Epidermal melanocyte (primary cell): ENCODE measurements at regions not wholly inside any gene's neighbourhood (a gene's known extent, or its start where the extent isn't known, plus 50 kb on each side); places are given as distances from the start of the nearest gene placed in this dataset.

ENCODE experiments used
- DNase-seq: peaks from one replicate; pipeline ENCODE4 v3.0.0; 2011; ENCODE audit warnings: low spot score; ENCODE audit not compliant: insufficient read length

DNA sequence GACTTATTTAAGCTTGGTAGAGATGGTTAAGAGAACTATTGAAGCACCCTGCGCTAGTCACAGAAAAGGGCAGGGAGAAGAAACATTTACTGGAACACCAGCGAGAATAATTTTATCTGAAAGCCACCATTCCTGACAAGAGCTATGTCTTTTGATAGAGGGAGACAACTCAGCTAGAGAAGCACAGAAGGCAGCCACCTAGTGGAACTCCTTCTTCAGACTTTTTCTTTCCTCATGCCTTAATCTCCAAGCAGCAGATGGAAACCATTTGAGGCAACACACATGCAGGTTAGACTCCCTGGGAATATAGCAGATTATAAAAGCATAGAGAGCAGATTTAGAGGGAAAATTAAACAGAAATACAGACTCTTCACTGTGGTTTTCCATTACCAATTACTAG, 813.4 kb downstream of the SLITRK6 start:
- no peak for DNase-seq

DNA sequence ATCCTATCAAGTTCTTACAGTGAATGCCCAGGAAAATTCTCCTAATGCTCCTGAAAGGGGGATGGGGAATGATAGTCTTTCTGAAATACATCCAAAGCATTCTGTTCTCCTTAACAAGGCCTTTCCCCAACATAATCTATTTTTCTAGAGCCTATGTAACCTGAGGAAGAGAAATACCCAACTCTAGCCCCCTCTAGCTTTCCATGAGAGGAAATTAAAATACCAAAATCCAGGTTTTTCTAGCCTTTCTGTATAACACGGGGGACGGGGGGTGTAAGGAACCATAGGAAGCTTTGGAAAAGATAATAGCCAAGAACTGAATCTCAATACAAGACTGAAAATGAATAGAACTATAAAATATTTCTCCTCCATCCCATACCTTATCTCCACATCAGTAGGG, 815.9 kb downstream of the SLITRK6 start:
- no peak for DNase-seq

DNA sequence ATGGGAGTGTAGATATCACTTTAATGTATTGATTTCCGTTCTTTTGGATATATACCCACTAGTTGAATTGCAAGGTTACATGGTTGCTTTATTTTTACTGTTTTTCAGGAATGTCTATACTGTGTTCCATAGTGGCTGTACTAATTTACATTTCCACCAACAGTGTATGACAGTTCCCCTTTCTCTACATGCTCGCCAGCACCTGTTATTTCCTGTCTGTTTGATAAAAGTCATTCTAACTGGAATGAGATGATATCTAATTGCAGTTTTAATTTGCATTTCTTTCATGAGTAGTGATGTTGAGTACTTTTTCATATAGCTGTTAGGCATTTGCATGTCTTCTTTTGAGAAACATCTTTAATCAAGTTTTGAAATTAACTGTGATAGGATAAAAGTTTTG, 818.6 kb downstream of the SLITRK6 start:
- no peak for DNase-seq

DNA sequence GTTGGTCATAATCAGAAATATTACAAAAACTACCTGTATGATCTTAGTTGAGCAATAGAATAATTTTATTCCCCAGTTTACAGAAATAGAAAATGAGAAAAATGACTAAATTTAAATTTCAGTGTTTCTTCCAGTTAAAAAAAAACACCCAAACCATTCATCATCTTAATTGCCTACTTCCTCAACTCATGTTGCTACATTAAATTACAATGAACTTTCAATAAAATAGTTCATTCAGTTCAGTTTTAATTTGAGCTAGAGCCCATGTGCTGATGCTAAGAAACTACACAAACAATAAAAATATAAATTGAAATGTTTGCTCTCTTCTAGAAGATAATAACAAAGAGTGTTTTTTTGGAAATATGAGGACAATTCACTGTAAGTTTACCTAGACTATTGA, 820.4 kb downstream of the SLITRK6 start:
- no peak for DNase-seq

DNA sequence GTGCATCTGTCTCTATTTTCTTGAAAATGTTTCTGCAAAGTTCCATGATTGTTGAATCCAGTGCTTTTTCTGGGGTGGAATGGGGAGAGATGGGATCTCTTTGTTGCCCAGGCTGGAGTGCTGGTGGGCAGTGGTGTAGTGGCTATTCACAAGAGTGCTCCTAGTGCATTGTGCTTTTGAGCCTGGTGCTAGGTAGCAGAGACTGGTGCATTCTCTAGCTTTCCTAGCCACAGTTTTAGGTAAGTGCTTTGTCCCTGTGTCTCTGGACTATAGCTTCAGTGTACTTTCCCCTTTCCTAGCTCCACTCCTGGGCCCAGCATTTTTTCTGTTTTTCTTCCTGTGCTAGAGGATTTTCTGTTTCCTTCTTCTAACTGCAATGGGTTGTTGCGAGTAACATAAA, 825.6 kb downstream of the SLITRK6 start:
- no peak for DNase-seq

DNA sequence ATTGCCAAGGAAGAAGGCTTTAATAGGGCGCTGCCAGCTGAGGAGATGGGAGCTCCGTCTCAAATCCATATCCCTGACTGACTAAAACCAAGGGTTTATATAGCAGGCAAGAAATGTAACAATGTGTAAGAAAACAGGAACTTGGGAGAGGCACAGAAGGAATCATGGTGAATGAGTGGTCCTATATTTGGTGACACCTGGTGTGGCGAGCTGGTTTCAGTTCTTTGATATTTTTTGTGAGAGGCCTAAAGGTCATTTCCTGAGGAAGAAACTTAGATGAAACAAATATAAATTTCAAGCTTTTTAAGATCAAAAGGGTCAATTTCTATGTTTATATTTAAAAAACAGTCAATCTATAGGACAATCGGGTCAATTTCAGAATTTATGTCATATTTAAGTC, 826.3 kb downstream of the SLITRK6 start:
- no peak for DNase-seq

DNA sequence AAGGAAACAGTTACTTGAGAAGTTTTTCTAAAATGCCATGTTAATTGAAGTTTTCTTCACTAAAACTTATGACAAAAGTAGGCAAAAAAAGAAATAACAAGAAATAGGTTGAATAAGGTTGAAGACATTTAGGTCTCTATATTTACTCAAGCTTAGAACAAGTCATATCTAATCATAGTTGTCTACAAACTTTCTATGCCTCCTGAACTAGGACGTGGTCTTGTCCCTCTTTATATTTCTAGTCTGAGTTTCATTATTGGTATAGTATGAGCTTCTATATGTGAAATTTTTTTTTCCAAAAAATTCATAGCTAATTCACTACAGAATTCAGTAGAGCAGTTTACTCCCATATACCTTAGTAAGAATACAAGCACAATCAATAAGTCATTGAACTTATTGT, 836.4 kb downstream of the SLITRK6 start:
- no peak for DNase-seq

DNA sequence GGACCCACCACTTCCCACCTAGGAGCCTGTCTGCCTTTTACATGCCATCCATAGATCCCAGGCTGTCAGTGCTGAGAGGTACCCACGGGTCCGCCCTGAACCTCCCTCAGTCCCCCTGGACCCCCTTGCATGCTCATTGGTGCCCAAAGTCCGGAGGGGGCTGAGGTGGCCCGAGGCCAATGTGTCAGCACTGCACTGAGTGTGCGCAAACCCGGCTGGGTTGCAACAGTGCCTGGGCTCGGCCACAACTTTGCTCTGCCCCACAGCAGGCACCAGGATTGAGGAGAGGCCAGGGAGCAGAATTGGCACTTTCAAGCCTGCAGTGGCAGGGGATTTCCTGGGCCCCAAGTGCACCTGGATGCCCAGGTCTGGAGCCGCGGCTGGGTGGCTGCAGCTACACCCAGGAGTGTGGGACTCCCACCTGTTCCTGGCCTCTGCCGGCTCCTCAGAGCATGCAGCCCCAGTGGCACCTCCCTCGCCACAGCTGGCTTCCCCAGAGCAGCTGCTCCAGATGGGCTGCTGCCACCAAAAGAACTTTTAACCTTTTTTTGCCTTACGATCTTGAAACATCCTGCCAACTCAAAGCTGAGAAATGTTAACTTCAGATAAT, 837.0 kb downstream of the SLITRK6 start:
- DNase-seq = no peak

DNA sequence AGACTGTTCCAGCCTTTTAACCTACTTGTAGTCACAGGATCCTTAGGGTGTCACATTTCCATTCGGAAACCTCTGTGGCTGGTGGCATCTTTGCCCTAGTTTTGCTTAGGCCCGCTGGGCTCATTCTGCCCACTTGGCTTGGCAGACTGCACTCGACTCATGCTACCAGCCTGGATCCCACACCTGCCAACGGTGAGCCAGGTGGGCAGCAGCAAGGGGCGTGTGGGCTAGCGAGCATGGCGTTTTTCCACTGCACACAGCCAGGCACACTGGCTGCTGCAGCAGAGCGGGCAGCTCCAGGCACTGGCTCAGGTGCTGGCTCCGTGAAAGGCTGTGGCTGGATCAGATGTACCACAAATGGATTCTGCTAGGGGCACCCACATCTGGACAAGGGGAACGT, 838.2 kb downstream of the SLITRK6 start:
- no peak for DNase-seq

DNA sequence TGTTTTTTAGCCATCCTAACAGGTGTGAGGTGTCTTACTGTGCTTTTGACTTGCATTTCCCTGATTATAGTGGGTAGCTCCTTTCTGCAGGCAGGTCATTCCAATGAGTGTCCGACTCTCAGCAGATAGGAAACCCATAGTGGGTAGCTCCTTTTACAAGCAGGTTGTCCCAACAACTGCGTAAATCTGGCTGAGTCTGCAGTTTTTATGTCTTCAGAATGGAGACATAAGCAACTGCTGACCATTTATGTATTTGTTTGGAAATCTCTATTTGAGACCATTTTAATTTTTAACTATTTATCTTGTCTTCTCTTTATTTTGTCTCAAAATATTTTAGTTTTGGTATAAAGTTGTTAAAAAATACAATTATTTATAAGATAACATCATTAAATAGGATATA, 839.4 kb downstream of the SLITRK6 start:
- no peak for DNase-seq

DNA sequence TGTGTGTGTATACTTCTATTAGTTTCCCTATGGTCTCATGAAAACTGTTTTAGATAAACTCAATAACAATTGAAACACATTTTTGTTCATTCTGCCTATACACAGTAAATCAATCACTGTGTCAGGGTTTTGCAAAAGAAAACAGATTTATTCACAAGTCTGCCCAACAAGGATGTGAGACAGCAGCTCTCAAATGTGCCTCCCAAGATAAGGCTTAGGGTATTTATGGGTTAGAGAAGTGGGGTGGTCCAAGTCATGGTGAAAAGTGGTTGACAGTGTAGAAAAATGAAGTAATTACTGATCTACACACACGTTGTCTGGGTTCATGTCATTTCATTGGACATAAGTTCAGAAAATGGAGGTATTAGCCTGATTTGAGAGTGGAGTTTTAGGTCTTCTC, 844.6 kb downstream of the SLITRK6 start:
- no peak for DNase-seq

DNA sequence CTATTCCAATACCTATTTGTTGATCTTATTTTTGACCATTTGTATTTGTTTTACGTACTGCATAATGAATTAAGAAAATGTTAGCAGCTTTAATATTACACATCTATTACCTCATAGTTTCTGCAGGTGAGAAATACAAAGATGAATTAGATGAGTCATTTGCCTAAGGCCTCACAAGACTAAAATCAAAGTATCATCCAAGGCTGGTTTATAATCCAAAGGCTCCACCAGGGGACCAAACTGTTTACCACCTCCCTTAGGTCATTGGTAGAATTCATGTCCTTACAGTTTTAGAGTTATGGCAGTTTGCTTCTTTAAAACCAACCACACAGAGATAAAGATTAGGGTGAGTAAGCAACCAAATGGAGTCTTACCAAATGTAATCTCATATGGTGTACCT, 848.1 kb downstream of the SLITRK6 start:
- no peak for DNase-seq

DNA sequence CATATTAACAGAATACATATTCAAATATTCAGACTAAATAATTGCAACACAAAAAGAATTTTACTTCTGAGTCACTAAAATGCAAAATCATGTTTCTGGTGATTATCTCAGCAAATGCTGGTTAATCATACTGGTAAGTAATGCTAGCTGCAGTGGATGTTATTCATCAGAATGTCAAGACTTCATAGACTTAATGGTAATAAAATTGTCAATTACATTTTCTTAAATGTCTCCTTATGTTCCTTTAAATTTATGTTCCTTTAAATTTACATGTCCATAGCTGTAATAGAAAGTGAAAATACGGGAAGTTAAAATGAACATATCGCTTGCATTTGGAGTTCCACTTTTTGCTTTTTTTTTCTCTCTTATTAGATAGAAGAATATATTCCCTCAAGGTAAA, 853.0 kb downstream of the SLITRK6 start:
- DNase-seq = no peak

DNA sequence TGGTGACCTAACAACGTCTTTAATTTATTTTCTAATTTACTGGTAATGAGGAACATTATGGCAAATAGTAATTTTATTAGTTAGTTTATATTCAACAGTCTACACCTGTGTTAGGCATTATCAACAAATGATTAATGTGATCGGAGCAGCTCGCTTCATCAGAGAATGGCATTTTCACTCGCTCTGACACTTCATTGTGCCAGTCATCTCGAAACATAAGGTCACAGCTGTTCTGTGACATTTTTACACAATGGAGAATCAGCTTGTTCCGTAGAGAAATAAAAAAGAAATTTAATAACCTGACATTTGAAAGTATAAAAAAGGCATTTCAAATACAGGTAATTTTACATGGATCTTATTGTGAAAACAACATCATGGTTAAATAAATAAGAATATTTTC, 858.4 kb downstream of the SLITRK6 start:
- DNase-seq = no peak

DNA sequence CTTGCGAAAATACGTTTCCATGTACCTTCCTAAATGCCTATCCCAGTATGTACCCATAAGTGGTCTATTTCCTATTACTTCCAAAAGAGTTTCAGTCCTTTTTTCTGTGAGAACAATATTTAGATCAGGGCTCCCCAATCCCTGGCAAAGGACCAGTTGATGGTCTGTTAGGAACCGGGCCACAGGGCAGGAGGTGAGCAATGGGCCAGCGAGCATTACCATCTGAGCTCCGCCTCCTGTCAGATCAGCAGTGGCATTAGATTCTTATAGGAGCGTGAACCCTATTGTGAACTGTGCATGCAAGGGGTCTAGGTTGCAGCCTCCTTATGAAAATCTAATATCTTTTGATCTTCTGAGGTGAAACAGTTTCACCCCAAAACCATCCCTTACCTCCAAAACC, 859.1 kb downstream of the SLITRK6 start:
- DNase-seq = no peak

DNA sequence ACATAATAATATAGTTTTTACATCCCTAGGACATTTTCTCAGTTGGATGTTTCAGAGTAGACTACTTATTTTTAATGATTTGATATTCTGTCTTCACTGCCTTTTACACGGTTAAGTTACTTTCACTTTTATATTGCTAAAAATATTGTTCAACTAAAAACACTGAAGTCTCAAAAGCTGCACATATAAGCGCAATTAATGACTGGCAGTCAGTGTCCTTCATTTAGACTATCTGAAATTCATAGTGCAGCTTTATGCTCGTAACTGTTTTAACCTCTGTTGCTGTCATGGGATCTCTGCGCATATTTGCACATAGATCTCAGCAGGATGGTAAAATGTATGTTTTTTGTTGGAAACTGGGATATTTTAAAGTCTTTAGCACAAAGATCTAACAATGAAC, 864.3 kb downstream of the SLITRK6 start:
- DNase-seq = no peak

DNA sequence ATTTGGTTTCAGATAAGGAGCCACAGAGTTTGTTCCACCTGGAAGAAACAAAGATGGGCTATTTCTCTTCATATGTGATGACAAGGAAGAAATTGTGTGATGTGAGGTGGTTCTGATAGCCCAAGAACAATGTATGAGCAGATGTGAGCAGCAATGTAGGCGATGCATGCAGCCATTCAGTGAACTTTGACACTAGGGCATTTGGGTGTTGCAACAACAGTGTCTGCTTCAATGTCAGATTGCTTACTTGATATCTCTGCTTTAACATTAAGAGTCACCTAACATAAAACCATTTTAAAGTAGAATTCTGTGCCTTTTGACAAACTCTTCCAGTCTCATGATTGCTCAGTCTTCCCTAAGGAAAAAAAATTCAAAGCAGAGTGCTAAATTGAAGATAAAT, 865.4 kb downstream of the SLITRK6 start:
- no peak for DNase-seq

DNA sequence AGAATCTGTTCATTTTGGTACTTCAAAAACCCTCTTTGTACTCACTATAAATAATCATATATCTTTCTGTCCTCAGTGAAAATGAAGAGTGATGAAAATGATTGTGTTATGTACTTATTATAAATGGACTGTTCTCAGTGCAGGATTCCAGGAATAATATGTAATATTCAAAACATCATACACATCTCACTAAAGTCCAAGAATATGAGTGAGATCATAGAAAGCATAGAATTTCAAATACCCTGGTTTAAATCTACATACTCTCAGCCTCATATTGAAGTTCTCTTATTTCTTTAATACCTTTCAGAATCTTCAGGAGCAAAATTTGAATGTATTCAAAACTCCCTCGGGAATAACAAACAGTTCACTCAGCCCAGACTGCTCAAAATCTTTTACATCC, 868.0 kb downstream of the SLITRK6 start:
- no peak for DNase-seq

DNA sequence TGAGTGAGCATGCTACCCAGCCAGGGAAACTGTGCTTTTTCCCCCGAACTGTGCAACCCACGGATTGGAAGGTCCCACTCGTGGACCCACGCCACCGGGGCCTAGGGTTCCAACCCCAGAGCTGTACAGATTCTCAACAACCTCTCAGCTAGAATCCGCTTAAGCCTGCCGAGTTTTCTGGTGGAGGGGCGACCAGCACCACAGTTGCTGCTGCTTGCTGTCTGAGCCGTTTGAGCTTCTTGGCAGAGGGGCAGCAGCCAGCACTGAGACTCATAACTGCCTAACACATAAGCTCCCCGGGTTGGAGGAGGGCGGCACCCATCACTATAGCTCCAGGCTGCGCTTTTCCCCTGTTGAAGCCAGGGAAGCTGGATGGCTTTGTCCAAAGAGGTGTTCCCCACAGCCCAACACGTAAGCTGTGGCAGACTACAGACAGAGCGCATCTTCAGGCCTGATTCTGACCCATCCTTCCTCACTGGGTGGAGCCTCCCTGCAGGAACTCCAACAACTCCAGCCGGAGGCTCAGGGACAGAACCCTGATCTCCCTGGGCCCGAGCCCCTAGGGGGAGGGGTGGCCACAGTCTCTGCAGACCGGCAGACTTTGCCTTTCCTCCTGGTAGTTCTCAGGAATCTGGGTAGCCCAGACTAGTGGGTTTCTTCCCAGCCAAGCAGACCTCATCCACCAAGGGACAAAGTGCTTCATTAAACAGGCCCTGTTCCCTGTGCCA, 871.6 kb downstream of the SLITRK6 start:
- DNase-seq = no peak

DNA sequence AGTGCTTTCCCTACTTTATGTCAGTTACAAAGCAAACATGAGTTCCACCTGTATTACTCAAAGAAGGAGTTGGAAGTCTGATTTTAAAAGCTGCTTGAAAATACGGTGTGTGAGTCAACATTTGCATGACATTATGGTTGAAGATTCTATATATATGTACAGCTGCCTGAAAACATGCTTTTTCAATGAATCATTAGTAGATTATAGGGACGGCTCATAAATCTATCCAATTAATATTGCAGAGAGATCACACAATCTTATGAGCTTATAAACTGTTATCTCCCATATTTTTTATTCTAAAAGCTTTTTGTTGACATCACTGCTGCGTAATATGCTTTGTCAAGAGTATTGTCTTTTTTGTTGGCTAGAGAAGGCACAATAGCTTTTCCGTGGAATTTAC, 873.8 kb downstream of the SLITRK6 start:
- no peak for DNase-seq

DNA sequence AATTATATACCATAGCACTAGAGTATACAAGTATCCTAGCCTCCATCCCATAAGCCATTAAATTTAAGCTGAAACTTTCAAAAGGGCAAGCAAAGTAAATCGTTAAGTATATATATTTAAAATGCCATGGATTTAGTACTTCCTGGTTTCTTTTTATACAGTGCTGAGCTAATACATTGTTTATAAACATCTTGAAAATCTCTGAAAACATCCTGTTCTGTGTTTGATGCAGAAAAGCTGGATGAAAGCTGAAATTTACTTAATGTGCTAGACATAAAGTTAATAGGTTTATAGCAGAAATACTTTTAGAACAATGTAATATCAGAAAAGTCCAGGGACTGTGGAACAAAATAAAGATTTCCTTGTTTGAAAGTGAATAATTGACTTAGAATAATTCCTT, 875.4 kb downstream of the SLITRK6 start:
- no peak for DNase-seq

DNA sequence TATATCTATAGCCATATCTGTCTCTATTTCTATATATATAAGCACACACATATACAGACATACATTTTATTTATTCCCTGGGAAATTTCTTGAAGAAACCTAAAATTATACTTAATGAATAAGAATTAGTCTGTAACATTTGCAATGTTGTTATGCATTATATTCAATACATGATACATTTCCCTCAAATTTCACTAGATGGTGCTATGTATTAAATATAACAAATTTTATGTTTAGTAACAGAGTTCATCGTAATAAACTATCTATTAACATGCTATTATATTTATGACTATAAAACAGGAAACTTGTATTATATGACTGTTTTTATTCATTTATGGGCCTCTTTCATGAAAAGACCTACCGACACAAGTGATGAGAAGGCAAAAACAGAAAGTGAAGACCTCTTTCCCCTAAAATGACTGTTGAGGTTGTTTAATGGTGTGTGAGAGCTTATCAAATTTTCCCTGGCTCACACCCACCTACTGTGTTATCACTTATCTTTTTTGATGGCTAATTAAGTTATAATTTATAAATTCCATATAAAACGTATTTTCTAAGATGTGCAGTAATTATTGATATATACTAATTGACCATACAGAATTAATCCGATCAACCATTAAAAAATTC, 881.9 kb downstream of the SLITRK6 start:
- no peak for DNase-seq

DNA sequence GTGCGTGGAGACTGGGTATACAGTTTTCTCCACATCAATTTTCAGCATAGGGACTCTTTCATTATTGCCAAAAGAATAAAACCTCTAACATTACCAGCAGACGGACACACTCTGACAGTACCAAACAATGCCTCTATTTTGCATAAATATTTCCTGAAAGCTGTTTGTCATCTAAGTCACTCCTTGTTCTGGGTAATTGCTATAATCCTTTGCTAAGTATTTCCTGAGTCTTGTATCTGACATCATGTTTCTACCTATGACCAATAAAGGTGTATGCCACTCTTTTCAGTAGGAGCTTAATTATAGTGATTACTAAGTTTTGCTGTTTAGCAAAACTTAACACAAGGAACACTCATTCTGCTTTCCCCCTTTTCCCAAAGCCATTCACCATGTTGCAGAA, 886.5 kb downstream of the SLITRK6 start:
- no peak for DNase-seq
